ENCODE measurements at regions not wholly inside any gene's neighbourhood (a gene's known extent, or its start where the extent isn't known, plus 50 kb on each side); places are given as distances from the start of the nearest gene placed in this dataset.
"Not testable (repeated sequence)": the region's sequence is repeated elsewhere in the genome, so short reads cannot be mapped to it uniquely, and the experiment has no call there.

DNA sequence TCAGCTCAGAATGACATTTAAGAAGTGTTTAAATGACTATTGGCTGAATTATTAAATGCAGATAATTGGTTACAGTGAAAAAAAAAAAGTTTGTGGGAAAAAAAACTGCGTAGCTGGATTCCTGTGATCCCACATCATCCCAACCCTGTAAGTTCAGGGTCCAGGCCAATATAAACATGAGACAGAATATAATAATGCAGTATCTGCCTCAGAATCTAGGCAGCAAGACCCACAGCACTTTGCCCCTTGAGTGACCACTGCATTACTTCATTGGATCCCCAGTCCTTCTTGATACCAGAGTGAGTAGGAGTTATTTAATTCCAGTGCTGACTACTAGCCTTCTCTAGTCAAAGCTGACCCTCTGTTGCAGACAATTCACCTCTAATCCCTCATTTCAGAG lies 272.6 kb downstream of the CCER1 start:
- DNase-seq: no peak

DNA sequence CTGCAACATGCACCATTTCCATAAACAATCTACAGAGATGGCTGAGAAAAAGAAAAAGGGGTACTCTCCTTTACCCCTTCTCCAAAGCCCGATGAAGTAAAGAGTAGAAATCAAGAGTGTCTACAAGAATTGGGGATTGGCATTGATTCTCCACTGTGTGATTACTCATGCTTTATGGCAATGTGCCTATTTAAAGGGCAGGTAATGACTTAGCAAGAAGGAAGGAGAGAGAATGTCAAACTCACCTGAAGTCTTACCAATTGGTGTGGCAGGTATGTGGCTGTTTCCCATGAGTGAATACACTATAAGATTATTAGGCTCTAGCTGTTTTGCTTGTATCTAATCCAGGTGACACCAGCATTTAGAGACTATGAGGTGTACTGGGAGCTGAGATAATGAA lies 275.3 kb downstream of the CCER1 start:
- DNase-seq: no peak

DNA sequence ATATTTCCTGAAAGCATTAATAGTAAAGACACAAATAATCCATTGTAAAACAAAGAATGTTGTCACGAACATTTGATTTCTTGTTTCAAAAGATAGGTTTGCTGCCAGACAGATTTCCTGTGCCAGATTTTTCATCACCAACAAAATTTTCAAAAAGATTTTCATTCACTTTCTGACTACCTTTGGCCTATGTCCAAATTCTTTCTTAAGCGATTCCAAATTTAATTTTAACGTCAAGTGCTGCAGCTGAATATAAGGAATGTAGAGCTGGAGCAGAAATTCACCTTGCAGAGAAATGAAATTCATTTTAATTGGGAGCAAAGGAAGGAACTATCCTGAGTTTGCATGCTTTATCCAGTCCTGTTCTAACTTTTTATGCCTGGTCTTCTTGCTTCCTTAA lies 277.4 kb downstream of the CCER1 start:
- DNase-seq: no peak

DNA sequence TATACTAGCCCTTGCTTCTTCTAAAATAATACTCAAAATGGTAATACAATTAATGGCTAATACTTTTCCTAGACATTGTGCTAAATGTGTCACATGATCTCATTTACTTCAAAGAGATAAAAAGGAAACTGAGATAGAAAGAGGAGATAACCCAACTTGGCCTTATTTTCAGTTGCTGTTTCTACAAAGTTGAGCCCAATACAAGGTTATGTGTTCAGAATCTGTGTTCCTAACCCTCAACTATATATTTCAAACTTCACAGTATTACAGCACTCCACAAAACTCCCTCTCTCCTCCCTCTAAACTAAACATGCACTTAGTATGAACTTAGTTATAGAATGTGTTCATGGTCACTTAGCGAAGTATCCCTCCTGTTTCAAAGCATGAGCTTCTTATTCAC lies 277.9 kb downstream of the CCER1 start:
- no peak for DNase-seq

DNA sequence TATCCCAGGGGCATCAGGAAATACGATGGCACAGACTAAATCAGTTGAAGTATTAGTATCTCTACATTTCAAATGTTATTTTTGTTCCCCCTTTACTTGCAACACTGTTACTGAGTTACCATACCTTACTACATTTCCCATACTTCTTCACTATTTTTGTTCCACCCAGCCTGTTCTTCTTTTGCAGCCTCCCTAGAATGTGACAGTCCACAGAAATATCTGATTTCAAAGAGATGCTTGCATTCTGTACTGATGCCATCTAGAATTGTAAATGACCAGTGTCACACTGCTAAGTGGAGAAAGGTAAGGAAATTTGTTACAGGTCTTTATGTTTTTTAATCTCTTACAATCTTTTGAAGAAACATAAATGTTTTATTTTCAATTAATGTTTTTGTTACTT lies 279.9 kb downstream of the CCER1 start:
- no peak for DNase-seq

DNA sequence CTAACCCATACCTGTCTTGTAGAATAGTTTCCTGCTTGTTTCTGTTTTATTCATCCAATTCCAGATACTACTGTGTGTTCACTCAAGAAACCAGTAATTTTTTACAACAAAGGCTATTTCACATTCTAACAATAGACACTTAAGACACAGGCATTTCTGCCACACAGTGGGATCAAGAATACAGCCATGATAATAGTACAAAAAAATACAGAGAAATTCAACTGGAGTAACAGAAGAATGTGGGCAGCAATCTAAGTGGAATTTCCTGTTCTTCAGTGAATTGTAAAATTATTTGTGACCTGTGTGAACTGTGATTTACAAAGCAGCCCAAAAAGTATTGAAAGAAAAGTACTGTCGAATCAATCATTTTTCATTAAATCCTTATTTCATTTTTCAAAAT lies 282.9 kb downstream of the CCER1 start:
- DNase-seq: no peak

DNA sequence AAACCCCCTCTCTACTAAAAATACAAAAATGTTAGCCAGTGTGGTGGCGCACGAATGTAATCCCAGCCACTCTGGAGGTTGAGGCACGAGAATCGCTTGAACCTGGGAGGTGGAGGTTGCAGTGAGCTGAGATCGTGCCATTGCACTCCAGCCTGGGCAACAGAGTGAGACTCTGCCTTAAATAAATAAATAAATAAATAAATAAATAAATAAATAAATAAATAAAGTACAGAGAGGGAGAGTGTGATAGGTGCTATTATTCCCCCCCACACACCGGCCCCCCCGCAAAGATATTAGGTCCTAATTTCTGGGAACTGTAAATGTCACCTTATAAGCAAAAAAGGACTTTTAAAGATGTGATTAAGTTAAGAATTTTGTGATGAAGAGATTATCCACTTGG lies 291.0 kb downstream of the CCER1 start:
- DNase-seq: not testable (repeated sequence)

DNA sequence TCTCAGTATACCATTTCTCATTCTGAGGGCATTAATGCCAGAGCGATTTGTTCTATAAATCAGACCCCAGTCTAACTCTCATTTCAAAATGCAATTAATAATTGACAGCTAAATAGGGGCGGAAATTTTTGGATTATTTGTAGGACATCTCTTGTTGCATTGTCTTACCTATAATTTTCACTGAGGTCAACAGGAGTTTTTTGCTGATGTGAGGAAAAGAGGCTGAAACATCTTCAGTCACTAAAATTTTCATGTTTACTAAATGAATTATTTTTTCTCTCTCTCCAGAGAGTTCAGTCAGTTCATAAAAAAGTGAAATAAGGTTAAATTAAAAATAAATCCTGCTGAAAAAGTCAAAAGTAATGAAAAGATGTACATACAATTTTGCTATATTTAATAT lies 295.9 kb downstream of the CCER1 start:
- DNase-seq: no peak

DNA sequence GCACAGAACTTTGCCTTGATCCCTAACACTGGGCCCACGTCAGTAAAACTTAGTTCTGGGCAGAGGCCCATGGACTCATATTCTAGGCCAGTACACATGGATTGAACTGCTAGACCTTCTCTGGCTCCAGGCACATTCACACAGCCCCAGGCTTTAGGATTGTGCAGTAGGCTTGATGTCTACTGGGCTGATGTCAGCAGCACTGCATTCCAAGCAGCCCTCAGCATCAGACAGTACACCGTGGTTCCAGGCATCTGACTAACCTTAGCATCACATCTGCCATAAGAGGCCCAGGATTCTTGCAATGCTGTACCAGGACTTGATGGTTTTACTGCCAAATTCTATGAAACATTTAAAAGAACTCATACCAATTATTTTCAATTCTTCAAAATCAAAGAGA lies 301.9 kb downstream of the CCER1 start:
- no peak for DNase-seq

DNA sequence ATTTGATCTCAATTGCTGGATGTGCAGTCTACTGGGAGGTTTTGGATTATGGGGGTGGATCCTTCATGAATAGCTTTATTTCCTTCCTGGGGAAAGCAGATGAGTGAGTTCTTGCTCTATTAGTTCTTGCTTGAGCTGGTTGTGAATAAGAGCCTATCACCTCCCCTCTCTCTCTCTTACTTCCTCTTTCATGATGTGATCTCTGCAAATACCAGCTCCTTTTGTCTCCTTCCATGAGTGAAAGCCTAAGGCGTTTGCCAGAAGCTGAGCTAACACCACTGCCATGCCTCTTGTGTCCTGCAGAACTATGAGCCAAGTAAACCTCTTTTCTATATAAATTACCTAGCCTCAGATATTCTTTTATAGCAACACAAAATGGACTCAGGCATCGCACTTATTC lies 302.7 kb downstream of the CCER1 start:
- no peak for DNase-seq

DNA sequence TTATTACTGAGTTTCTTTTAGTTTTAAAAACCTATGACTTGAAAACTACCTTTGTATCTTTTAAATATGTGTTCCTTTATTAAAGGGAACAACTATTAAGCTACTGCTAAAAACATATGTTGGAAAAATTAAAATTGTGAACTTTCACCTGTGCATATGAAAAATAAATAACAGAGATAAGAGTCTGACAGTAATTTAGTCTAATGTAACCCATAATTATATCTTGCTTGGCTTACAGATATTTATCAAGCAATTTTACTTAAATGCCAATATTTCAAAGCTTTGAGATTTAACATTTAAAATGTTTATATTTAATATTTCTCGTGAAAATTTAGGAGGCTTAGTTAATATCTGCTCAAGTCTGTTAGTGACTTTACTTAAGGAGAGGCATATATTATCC lies 309.8 kb downstream of the CCER1 start:
- DNase-seq: no peak

DNA sequence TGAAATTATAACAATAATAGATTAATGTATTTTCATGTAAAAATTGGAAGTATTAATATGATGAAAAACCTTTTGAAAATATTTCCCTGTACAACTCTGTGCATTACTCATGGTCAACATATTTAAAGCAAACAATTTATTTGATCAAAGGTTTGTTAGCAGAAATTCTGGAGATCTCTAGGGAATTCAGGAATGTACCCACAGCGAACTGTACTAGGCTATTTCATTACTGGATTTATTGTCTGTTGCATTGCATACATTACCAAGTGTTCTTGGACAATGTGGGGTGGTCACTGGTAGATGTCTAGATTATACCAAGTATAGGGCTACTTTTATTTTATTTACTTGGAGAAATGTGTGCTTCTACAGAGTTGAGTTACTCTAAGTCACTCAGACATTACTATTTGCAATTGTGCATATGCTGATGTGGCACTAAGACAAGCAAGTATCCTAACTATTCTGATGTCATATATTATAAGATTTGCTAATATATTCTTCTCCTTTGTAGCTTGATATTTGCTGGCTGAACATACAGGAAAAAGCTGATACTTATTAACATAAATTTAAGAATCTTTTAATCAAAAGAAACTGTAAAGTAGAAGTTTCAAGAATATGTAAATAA lies 323.3 kb downstream of the CCER1 start:
- DNase-seq: no peak

DNA sequence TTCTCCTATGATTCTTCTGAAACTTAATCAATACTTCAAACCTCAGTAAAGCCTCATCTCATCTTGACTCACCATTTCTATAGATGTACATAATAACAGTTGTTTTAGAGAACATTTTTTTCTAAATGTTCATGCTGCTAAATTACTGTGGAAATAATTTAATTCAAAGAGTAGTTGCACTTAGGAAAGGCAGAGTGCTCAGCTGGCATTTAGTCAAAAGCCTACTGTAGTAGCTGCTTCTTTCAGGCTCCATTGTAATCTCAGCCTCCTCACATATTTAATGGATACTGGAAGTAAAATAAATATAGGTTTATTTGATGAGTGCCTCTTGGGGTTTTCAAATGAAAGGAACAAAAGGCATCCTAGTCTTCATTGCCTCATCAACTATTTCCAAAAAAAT lies 325.0 kb downstream of the CCER1 start:
- DNase-seq: no peak

DNA sequence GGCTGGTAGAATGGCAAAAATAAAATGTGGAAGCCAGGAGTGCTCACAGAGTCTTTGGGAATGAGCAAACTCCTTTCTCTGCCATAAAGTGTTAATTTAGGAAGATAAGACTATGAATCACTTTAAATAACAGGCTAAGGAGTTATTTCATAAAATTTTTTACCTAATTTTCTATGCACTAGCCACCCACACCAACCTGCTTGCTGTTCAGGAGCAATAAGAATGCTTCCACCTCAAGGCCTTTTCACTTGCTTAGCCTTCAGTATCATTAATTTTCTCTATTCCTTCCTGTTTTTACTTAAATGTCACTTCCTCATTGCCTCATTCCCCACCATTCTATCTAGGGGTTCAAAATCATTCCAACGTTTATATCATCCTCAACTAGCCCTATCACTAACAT lies 326.8 kb downstream of the CCER1 start:
- DNase-seq: no peak

DNA sequence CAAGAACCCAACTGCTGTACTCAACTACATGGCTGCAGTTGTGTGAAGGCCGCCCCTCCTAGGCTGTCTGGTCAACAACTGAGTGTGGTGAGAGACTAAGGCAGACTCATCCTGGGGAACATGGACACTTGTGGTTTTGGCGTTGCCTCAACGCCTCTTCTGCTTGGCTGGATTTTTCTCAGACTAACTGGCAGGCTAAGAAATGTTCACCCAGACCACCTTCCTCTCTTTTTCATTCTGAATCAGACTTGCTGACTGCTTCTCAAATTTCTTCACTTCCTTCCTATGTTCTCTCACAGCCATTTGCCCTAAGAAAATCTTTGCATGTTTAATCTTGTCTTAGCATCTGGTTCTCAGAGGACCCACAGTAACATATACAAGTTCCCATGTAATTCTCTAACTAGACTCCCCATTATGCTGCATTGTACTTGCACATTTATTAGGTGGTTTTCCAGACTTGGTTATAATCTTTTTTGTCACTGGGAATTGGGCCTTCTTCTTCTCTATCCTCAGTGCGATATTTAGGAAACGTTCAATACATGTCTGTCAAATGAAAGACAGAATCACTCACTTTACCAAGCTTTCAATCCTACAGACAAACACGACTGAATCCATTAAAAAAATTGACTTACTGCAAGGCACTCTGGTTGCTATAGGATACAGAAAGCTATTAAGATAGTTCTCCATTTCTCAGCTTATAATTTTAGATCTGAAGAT lies 327.6 kb downstream of the CCER1 start:
- DNase-seq: no peak

DNA sequence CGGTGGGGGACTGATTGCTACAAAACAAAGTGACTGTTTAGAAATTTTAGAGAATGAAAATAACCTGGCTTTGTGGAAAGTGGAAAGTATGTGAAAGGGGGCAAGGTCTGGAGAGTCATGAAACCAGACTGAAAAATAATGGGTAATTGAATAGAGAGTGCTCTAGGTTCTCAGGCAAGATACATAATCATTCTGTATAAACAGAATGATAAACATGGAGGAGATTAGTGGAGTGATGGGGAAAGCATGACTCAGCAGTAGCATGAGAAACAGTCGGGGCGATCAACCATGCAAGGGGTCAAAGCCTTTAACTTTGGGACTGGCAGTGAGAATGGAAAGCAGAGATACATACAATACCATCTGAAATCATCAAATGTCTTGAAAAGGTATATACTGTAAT lies 332.5 kb downstream of the CCER1 start:
- no peak for DNase-seq

DNA sequence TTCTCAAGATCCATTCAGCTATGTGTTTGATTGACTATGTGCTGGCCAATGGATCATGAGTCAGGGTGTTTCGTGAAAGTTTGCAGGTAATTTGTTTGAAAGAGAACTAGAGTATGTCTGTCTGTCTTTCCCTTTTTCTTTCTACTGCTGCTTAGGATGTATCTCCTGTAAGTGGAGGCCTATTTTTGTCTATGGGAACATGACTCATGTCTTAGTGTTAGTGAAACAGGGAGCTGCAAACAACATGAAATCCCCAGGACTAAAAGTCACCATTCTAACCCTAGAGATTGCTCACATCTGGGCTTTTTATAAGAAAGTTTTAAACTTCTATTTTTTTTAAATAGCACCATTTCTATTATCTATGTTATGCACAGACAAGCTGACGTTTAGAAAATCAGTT lies 333.0 kb downstream of the CCER1 start:
- DNase-seq: no peak

DNA sequence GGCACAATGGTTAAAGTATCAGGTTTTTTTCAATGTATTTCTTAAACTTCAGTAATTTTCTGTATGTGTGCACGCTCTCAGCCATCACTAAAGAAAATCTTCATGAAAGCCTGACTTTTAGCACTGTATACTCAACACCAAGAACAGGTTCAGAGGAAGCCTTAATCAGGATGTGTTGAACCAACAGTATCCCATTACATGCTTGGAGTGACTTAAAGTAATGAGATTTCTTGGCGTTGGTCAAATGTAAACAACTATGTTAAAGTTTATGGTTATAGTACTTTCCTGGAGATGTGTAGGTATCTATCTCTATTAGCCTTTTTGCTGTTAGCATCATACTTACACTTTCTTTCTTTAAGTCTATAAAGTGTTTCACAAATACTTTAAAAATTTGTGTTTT lies 335.0 kb downstream of the CCER1 start:
- no peak for DNase-seq

DNA sequence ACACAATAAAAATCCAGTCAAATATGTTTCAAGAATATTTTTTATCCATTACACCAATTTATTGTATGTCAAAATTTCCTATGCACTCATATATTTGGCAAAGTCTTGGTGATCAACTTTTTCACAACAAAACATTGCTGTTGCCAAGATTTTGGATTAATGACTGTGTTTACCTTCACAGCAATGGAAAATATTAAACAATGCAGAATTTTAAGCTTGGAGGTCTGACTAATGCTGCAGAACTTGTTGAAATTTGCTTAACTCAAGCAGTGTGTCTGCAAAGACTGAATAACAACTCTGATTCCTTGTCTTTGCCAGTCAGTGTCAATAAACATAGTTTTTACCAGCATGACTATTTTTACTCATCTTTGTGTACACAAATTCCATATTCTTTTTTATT lies 336.4 kb downstream of the CCER1 start:
- DNase-seq: no peak

DNA sequence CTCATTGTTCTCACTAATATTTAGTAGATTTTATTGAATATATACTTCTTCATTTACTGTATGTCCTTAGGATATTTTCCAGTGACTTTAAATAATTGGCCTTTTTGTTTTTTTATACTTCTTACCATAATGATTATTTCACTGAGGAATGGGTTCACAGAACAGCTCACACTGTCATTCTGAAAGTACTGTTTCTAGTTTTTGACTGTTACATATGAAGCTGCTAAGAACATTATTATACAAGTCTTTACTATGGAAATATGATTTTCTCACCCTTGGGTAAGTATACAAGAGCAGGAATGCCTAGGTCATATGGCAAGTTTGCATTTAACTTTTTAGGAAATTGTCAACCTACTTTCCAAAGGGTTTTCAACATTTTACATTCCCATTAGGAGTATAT lies 343.1 kb downstream of the CCER1 start:
- no peak for DNase-seq

DNA sequence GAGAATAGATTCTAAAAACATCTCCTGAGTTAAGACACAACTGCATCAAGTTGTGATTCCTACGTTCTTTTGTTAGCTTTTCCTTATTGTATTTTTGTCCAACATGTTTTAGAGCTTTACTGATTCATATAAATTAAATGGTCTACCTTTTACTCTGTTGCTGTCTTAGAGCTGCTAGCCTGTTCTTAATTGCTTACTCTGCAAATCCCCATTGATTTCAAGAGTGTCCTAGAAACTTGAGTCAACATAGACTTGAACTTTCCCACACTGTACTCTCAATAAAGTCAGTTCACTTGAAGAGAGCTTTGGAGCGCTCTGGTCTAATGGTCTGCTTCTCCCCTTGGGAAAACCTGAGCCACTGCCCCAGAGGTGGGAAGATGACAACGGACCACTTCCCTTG lies 343.9 kb downstream of the CCER1 start:
- DNase-seq: no peak

DNA sequence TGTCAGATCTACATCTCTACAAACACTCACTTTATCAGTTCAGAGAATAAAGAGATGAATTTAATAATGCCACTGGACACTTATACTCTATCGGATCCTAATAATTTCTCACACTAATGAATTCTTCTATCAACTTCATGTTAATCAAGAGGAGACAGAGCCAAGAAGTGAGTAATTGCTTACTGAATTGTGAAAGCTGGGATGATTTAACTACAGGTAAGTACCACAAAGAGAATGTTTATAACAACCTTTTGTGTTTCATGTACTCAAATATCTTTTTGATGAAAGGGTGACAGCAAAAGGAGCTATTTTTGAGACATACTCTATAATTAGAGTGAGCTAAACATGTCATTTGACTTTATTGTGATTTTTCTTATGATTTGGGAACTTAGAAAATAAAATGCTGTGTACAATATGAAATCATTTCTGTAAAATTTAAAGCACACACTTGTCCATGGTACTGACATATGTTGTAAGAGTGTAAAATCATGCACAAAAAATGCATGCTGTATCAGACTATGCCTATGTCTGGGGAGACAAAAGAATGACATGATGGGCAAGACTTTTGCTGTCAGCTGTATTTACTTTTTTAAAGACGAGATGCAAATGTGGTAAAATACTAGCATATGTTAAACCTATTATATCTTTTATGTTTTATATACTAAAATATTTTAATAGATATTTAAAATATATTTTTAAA lies 361.2 kb downstream of the CCER1 start:
- DNase-seq: no peak

DNA sequence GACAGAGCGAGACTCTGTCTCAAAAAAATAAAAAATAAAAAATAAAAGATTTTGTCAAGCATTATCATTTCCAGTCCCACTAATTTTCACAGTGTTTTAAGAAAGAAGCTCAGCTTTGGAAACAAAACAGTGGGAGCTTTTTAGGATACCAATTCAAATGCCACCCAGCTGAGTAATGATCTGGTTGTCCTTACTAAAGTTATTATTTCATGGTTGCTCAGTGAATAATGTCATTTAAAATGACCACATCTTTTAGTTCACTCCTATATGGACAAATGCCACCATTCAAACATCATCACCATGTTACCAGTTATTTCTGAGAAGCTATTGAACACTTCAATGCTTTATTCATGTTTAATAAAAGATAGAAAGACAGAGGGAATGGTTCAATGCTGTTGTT lies 365.0 kb downstream of the CCER1 start:
- no peak for DNase-seq

DNA sequence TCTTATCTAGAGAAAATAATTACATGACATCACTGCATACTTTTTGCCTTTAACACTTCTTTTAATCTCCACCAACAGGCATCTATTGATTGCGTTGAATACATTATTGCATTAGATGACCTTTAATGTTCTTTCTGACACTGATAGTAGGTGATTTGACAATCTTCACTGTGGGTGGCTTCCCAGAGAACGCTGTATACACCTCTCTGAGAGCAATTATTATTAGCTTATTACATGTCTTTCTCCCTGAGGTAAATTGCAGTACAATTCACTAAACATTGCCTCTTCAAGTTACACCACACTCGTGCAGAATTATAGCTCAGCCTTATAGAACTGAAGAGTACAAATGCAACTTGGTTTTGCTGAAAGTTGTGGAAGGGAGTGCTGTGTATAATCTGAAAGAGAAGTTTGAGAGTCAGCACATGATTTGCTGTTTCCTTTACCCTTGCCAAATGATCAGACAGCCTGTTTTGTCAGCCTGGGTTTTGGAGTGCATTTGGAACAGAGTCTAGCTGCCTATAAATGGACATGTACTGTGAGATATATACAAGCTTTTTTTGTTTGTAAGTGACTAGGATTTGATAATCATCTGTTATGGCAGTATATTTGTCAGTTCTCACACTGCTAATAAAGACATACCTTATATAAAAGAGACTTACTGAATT lies 369.2 kb downstream of the CCER1 start:
- DNase-seq: no peak

Data from activated gamma-delta T cell treated with Interleukin-2 at 50 U/mL for 16 hours (primary cell).